ENCODE measurements at regions not wholly inside any gene's neighbourhood (a gene's known extent, or its start where the extent isn't known, plus 50 kb on each side); places are given as distances from the start of the nearest gene placed in this dataset.
A peak's percentile ranks its signal among the peaks of the same experiment; 100 is the strongest.

- DNase-seq = no peak
Measured at GRCh38 chr6:87798393-87799278, 96.6 kb upstream of the AKIRIN2 start.

DNA sequence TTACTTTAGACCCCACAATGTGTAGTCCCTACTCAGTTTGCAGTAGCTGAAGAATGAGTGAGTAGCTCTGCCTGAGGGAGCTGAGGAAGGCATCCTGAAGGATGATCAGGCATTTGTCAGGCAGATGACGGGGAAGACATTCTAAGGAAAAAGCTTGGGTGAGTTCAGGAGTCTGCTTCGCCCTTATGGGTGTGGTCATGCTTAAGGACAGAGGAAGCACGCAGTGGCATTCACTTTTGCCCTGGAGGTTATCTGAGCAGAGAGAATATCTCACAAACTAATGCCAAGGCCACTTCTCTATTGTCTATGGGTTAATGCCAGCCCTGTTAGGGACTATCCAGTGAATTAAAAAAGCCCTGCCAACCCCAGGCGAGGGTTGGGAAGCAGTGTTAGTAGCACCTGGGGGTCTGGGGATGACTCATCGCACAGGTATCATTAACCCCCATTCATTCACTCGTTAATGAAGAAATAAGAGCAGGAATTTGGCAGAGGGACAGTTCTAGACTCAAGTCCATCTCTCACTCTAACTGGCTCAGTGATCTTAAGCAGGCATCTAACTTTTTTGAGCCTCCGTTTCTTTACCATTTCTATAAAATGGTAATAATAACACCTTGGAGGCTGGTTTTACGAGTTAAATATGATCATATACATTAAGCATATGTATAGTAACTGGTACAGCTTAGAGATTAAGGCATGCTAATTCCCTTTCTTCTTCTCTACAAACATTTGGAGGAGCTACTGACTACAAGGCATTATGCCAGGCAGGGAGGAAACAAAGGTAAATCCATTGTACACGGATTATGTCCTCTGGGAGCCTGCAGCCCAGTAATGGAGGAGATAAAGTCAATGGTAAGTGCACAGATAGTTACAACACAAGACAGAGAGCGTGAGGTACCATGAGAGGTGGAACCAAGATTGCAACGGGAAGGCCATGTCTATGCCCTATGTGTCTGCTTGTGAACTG is 93.2 kb upstream of the AKIRIN2 start:
- no peak for DNase-seq

- DNase-seq = no peak
Measured at GRCh38 chr6:87793315-87793714, 91.3 kb upstream of the AKIRIN2 start.

DNA sequence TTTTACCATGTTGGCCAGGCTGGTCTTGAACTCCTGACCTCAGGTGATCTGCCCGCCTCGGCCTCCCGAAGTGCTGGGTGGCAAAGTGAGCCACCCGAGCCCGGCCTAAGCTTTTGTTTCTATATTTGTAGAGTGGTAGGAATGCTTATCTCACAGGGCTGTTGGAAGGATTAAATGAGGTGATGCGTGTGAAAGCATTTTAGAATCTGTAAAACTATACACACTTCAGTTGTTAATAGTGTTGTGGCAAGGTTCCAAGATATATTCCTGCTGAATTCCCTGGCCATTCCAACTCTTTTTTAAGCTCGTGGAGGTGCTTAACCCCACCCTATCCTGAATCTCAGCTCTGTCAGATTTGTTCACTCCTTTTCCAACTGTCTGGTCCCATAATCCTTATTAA is 89.9 kb upstream of the AKIRIN2 start:
- DNase-seq = no peak

DNA sequence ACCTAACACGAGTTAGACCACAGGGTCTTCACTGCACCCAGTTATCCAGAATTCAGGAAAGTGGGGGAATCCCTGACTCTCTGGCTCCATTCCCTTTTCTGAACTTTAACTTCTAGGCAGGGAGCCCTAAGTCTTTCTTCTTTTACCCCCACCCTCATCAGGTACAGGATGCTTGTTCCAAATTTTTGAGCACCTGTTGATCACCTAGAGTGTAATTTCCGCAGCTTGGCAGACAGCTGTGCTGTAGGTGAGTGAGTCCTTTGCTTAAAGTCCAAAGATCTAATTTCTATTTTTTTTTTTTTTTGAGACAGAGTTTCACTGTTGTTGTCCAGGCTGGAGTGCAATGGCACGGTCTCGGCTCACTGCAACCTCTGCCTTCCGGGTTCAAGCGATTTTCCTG is 89.5 kb upstream of the AKIRIN2 start:
- DNase-seq = no peak

DNA sequence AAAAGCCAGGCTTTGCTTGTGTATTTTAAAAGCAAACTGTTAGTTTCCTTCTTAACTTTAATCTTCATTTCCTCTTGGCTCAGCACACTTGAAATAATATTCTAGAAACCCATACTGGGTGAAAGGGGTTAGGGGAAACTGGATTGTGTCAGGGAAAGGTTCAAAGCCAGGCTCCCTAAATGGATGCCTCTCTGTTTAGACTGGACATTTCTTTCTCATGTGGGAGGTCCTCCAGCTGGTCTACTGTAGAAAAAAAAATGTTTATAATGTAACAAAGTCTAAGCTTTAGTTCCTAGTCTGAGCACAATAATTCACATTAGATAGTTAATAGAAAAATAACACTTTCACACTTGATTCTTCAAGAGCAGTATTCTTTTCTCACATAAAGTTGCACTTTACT is 89.0 kb upstream of the AKIRIN2 start:
- no peak for DNase-seq

DNA sequence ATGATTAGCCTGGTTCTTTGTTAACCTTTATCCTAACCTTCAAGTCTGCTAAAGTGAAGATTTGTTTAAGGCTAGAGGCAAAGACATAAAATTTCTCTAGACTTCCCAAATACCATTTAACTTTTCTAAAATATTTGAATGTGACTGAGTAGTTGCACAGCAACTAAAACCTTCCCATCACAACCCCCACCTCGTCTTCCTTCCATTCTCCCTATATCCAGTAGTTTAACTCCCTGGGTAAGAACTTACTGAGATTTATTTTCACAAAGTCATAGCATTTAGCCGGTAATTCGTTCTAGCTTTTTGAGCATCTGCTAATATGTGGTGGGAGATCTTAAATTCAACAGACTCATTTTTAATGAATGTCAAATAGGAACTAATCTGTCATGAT is 87.9 kb upstream of the AKIRIN2 start:
- no peak for DNase-seq

GRCh38 chr6:87789198-87789899 is 87.3 kb upstream of the AKIRIN2 start:
- DNase-seq = peak; percentile 22

DNA sequence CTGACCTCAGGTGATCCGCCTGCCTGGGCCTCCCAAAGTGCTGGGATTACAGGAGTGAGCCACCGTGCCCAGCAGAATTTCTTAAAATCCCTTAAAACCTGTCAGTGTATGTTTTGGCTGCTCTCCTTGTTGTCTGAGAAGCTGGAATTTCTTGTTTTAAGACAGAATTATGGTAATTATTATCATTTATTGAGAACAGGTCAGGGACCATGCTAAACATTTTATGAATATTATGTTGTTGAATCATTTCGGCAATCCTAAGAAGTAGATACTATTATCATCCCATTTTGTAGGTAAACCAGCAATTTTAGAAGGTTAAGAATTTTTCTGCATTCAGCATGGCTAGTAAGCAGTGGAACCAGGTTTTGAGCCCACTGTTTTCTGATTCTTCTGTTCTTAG is 86.1 kb upstream of the AKIRIN2 start:
- DNase-seq = no peak

DNA sequence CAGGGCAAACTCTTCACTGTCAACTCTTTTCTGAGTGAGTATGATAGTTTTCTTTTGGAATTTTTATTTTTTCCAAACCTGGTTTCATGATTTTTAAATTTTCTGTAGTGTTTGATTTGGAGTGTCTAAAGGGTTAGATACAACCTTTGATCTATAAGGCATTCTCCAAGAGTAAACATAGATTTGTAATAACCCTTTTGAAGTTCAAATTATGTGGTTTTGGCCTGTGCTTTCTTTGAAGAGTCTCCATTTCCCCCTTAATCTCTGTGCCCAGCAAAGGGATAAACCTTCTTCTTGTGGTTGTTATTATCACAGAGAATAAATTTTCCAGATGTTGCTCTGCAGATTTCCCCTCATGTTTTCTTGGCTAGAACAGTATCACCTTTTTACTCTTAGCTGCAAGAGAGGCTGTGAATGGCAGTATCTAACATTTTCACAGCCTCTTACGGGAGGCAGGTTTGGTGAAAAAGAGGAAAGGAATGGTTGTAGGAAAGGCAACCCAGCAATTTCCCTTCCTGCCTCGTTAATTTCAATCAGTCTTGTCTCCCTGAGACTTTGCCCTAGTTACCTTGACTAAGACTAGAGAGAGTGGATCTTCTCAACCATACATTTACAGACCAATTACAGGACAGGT is 83.3 kb upstream of the AKIRIN2 start:
- no peak for DNase-seq

DNA sequence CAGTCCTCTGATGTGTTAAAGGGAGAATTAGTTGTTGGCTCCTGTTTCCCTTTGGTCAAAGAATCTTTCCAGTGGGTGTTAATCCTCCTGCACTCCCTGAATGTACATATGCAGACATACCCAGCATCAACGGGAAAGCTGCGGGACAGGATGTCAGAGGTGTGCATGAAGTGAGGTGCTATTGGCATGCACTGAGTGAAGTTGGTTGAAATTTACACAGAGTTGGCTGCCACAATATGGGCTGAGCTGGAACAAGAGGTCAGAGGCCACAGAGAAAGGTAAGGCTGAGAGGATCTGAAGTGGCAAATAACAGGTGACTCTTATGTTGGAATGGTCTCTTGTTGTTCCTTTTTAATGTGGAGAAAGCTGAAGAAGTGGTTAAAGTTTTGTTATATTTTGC is 82.7 kb upstream of the AKIRIN2 start:
- DNase-seq = no peak

GRCh38 chr6:87784051-87784450 is 82.0 kb upstream of the AKIRIN2 start:
- DNase-seq = no peak

DNA sequence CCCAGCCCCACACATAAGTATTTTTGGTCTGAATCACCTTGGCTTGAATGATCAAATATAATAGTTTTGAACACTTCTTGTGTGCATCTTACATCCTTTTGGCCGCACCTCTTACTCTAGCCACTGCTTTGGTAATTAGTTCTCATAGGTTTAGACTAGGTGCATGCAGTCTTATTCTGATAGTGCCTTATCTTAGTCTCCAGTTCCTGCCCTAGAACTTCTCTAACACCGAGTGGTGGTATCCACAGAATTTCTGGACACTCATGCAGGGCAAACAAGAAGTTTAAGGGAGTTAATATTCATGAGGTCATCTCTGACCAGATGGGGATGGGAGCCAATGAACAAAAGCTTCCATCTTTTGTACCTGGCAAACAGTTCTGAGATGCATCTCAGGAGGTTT is 77.5 kb upstream of the AKIRIN2 start:
- no peak for DNase-seq

GRCh38 chr6:87772597-87773530 is 70.8 kb upstream of the AKIRIN2 start:
- peak; percentile 22 for DNase-seq

- no peak for DNase-seq
Measured at GRCh38 chr6:87767478-87767877, 65.4 kb upstream of the AKIRIN2 start.

DNA sequence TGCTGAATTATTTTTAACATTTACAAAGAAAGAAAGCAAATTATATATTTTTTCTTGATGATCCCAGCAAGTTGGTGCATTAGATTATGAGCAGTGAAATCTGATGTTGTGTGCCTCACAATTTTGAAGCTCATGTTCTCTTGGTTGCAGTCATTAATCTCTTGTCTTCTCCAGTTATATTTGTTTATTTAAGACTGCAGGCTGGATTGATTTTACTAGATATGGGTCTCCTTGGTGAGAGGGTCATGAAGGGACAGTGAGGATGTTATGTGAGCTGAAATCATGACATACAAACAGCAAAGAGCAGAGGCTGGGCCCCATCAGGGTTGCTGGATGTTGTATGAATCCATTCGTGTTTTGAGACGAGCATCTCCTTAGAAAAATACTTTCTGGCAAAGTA is 64.2 kb upstream of the AKIRIN2 start:
- DNase-seq = no peak

DNA sequence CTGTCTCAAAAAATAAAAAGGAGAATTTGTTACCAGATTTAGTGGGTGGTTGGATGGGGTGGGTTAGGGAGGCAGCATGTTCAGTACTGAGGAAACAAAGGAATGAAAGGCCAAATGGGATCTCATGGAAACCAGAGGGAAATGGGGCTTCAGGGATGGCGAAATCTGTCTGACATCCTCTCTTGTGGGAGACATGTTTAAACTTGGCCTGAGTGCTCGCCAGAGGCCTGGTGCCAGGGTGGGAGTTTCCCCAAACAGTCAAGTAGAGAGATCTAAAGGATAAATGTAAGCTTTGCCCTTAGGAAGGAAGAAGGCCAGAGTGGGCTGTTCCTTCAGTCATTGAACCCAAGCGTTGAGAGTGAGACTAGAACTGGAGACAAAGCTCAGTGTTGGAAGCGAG is 61.9 kb upstream of the AKIRIN2 start:
- DNase-seq = no peak

DNA sequence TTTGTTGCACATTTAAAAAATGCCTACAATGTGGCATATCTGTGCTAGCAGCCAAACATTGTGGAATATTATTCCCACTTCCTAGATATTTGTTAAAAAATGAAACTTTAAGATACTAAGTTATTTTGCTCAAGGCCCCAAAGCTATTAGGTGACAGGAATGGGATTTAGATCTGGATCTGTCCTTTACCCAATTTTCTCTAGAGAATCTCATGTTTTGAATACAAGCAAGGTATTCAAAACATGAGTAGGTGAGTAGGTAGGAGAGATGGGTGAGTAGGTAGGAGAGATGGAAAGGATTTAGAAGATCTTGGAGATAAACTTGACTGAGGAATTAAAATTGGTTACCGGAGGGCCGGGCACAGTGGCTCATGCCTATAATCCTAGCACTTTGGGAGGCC is 61.2 kb upstream of the AKIRIN2 start:
- no peak for DNase-seq

- no peak for DNase-seq
Measured at GRCh38 chr6:87762116-87762515, 60.1 kb upstream of the AKIRIN2 start.

DNA sequence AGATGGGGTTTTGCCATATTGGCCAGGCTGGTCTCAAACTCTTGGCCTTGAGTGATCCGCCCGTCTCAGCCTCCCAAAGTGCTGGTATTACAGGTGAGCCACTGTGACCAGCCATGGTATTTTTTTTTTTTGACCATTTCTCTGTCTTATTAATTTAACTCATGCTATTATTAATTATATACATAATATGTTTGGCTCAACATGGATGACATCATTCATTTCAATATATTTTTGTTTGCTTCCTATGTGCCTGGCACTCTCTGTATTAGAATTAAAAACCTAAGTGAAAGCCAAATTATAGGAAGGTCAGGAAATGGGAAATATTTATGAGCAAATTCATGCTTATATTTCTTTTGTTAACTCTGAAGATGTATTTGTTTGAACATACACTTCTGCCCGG is 55.8 kb upstream of the AKIRIN2 start:
- no peak for DNase-seq

DNA sequence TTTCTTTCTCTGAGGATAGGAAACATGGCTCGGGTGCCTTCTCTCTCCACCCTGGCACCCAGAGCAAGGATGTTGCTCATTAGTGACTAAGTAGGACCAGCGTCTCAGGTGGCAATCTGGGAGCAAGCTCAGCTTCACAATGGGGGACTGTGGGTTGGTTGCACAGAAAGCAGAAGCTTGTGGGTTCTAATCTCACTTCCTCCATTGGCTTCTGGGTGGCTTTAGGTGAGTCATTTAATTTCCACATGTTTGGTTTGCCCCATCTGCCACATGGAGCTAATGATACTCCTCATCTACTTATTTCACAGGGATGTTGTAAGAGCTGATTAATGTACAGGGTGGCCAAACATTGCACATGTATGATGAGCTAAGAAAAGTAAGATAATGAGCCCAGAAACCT is 54.8 kb upstream of the AKIRIN2 start:
- DNase-seq = peak; percentile 98
